PC-9 (cell line): ENCODE measurements at regions not wholly inside any gene's neighbourhood (a gene's known extent, or its start where the extent isn't known, plus 50 kb on each side); places are given as distances from the start of the nearest gene placed in this dataset.

Experiments
- BruUV-seq: library from RNA; stranded (reverse); fragments of 400-500 nt; replicated peaks from 2 replicates; lab custom pipeline; 2021; lab: Mats Ljungman, UMichigan
- CTCF ChIA-PET: fragments of 300-600 bp; sonication (Branson Sonifier 250); formaldehyde crosslinking; loops from one replicate; lab custom pipeline; 2022; ENCODE audit warnings: antibody characterized with exemption; lab: Charles Lee
- POLR2A ChIA-PET: fragments of 300-600 bp; sonication (Branson Sonifier 250); formaldehyde crosslinking; loops from one replicate; lab custom pipeline; 2022; ENCODE audit warnings: antibody characterized with exemption; ENCODE audit not compliant: unreplicated experiment; lab: Charles Lee
- DNase-seq, 2 experiments: peaks; one replicate each; pipeline versions ENCODE4 v3.0.0 to v3.0.0-alpha.2; 2015 to 2022; ENCODE audit warnings: mixed read lengths in 1 of 2
- H2AFZ ChIP-seq: fragments of 200-600 bp; sonication (generic); 2 replicates; pipeline ENCODE4 v1.8.1; 2017; ENCODE audit warnings: antibody characterized with exemption
- H3F3A ChIP-seq: fragments of 200-600 bp; sonication (generic); 2 replicates; pipeline ENCODE4 v1.8.1; 2017; ENCODE audit warnings: antibody characterized with exemption, mild to moderate bottlenecking, low read depth; ENCODE audit not compliant: insufficient read depth
- H3K27ac ChIP-seq: fragments of 200-600 bp; sonication (generic); 2 replicates; pipeline ENCODE4 v1.6.1; 2016; ENCODE audit warnings: mixed run types
- H3K27me3 ChIP-seq: fragments of 200-600 bp; sonication (generic); 2 replicates; pipeline ENCODE4 v1.6.1; 2016; ENCODE audit warnings: low read depth, mixed run types; ENCODE audit not compliant: insufficient read depth
- H3K36me3 ChIP-seq: fragments of 200-600 bp; sonication (generic); 2 replicates; pipeline ENCODE4 v1.6.1; 2016; ENCODE audit warnings: low read depth, mixed run types
- H3K4me1 ChIP-seq: fragments of 200-600 bp; sonication (generic); replicated peaks from 2 replicates; pipeline ENCODE4 v1.6.1; 2016; ENCODE audit warnings: mixed run types; ENCODE audit not compliant: insufficient read depth
- H3K4me2 ChIP-seq: fragments of 200-600 bp; sonication (generic); 2 replicates; pipeline ENCODE4 v1.6.1; 2017; ENCODE audit warnings: mixed run types
- H3K4me3 ChIP-seq: fragments of 200-600 bp; sonication (generic); 2 replicates; pipeline ENCODE4 v1.6.1; 2016; ENCODE audit warnings: mixed run types
- H3K79me2 ChIP-seq: fragments of 200-600 bp; sonication (generic); 2 replicates; pipeline ENCODE4 v1.6.1; 2017; ENCODE audit warnings: low read depth, mixed run types
- H3K9me2 ChIP-seq: fragments of 200-600 bp; sonication (generic); 2 replicates; pipeline ENCODE4 v1.8.1; 2017; ENCODE audit warnings: mild to moderate bottlenecking; ENCODE audit not compliant: insufficient read depth
- H3K9me3 ChIP-seq: fragments of 200-600 bp; sonication (generic); 2 replicates; pipeline ENCODE4 v1.8.1; 2016; ENCODE audit warnings: low read depth; ENCODE audit not compliant: insufficient read depth
- H4K20me1 ChIP-seq: fragments of 200-600 bp; sonication (generic); 2 replicates; pipeline ENCODE4 v1.8.1; 2017; ENCODE audit not compliant: insufficient read depth
- CTCF ChIP-seq: fragments of 200-600 bp; sonication (generic); conservative IDR thresholded peaks from 2 replicates; pipeline ENCODE4 v1.6.1; 2017; ENCODE audit warnings: mixed run types, antibody characterized with exemption, mild to moderate bottlenecking, moderate library complexity
- EZH2 ChIP-seq: fragments of 200-600 bp; sonication (generic); IDR thresholded peaks from 2 replicates; pipeline ENCODE4 v1.8.0; 2017; ENCODE audit warnings: antibody characterized with exemption, low read depth
- intact Hi-C: fragments of 100-400 bp; cut with micrococcal nuclease; formaldehyde crosslinking; loops from one replicate; pipeline ENCODE4 v1.10.0; 2022; ENCODE audit not compliant: unreplicated experiment

- Histone ChIP-seq H3K9me3 (no peaks in the 10 kb centered on the region), H3F3A (no peaks in the 10 kb centered on the region), H3K27me3 (no peaks in the 10 kb centered on the region), H3K79me2 (no peaks in the 10 kb centered on the region), H3K4me2 (no peak overlapping the region), H3K9me2 (no peaks in the 10 kb centered on the region), H4K20me1 (no peaks in the 10 kb centered on the region), H3K4me3 (no peak overlapping the region), H3K27ac (no peak overlapping the region), H3K36me3 (no peaks in the 10 kb centered on the region), H3K4me1 (no peaks in the 10 kb centered on the region), H2AFZ (0 out of 2 replicates have a peak overlapping the region, but pooled peaks have one; percentile 22)
- intact Hi-C loops: no loop called here
- CTCF ChIA-PET: no interaction called here
- no peak for TF ChIP-seq EZH2
- no peak for TF ChIP-seq CTCF
- POLR2A ChIA-PET: no interaction called here
- BruUV-seq: no TSS peak
- no peak for DNase-seq
These were observed 187.0 kb upstream of the ANO3 start for GRCh38 chr11:26144911-26145310.

- Histone ChIP-seq H3K4me3 (no peak overlapping the region), H3K4me2 (no peak overlapping the region), H3F3A (no peaks in the 10 kb centered on the region), H3K79me2 (no peaks in the 10 kb centered on the region), H3K9me2 (no peaks in the 10 kb centered on the region), H3K27me3 (no peaks in the 10 kb centered on the region), H4K20me1 (no peaks in the 10 kb centered on the region), H3K9me3 (no peaks in the 10 kb centered on the region), H3K4me1 (no peaks in the 10 kb centered on the region), H3K27ac (no peak overlapping the region), H3K36me3 (no peaks in the 10 kb centered on the region), H2AFZ (no peak overlapping the region)
- ChIA-PET CTCF (no interaction called here), POLR2A (no interaction called here)
- BruUV-seq: no TSS peak
- no peak for TF ChIP-seq EZH2
- TF ChIP-seq CTCF: no peak
- DNase-seq: no peak
- intact Hi-C loops: no loop called here
These were observed 182.3 kb upstream of the ANO3 start for GRCh38 chr11:26149585-26149984.

- Histone ChIP-seq H3K27ac (no peak overlapping the region), H2AFZ (no peak overlapping the region), H3K79me2 (no peaks in the 10 kb centered on the region), H4K20me1 (no peaks in the 10 kb centered on the region), H3K36me3 (no peaks in the 10 kb centered on the region), H3K4me1 (no peaks in the 10 kb centered on the region), H3K9me3 (no peaks in the 10 kb centered on the region), H3K9me2 (no peaks in the 10 kb centered on the region), H3K4me2 (no peak overlapping the region), H3K4me3 (no peak overlapping the region), H3F3A (no peaks in the 10 kb centered on the region), H3K27me3 (no peaks in the 10 kb centered on the region)
- POLR2A ChIA-PET: no interaction called here
- no TSS peak for BruUV-seq
- CTCF ChIA-PET: no interaction called here
- intact Hi-C loops: no loop called here
- DNase-seq: no peak
- TF ChIP-seq EZH2 (no peak), CTCF (no peak)
These were observed 181.9 kb upstream of the ANO3 start for GRCh38 chr11:26150031-26150430.
